GM12878 (cell line): ENCODE measurements at regions not wholly inside any gene's neighbourhood (a gene's known extent, or its start where the extent isn't known, plus 50 kb on each side); places are given as distances from the start of the nearest gene placed in this dataset.

ENCODE experiments used
- ATAC-seq: fragments of 200-7000 bp; cut with Tn5 transposase; 3 replicates; pipeline ENCODE4 v1.9.1; 2020; ENCODE audit warnings: mild to moderate bottlenecking, moderate library complexity
- BruUV-seq: library from RNA; stranded (reverse); fragments of 400-500 nt; replicated peaks from 2 replicates; lab custom pipeline; 2021; lab: Mats Ljungman, UMichigan
- CTCF ChIA-PET: fragments of 300-600 bp; sonication (Branson Sonifier 250); formaldehyde crosslinking; extraction: SDS; loops from one replicate; lab custom pipeline; 2021; ENCODE audit warnings: inconsistent platforms; lab: Yijun Ruan, JAX
- POLR2A ChIA-PET: fragments of 350-600 bp; formaldehyde crosslinking; extraction: SDS; loops from one replicate; lab custom pipeline; 2021; ENCODE audit warnings: inconsistent platforms; lab: Charles Lee
- RAD21 ChIA-PET: fragments of 300-600 bp; sonication (Branson Sonifier 250); formaldehyde crosslinking; loops from one replicate; lab custom pipeline; 2023; ENCODE audit warnings: antibody characterized with exemption; ENCODE audit not compliant: unreplicated experiment; lab: Charles Lee
- SMC1A ChIA-PET: fragments of 300-600 bp; sonication (Branson Sonifier 250); formaldehyde crosslinking; loops from one replicate; lab custom pipeline; 2023; ENCODE audit not compliant: unreplicated experiment, uncharacterized antibody; lab: Charles Lee
- DNase-seq: peaks from one replicate; pipeline ENCODE4 v3.0.0-alpha.2; 2011; ENCODE audit warnings: low read depth, low spot score
- FAIRE-seq: peaks from 3 replicates; lab custom pipeline; 2011; peaks lifted over from hg19 to GRCh38; lab: Jason Lieb, UNC
- H2AFZ ChIP-seq: 2 replicates; pipeline ENCODE4 v1.6.0; 2011; ENCODE audit warnings: low read depth, low read length, control low read depth; ENCODE audit not compliant: control insufficient read depth
- H3K27ac ChIP-seq: 2 replicates; pipeline ENCODE4 v1.5.1; 2011; ENCODE audit warnings: control low read depth; ENCODE audit not compliant: control insufficient read depth, insufficient read depth
- H3K27me3 ChIP-seq, 2 experiments: replicated peaks in 1 of 2; 2 replicates each; pipeline versions ENCODE4 v1.6.0 to v1.6.1; 2011; ENCODE audit warnings: low read length in 1 of 2; ENCODE audit not compliant: control insufficient read depth in 2 of 2, insufficient read depth in 2 of 2
- H3K36me3 ChIP-seq, 2 experiments: 2 replicates each; pipeline ENCODE4 v1.5.1; 2011; ENCODE audit warnings: low read length in 1 of 2; ENCODE audit not compliant: control insufficient read depth in 2 of 2, insufficient read depth in 2 of 2
- H3K4me1 ChIP-seq: 2 replicates; pipeline ENCODE4 v1.6.1; 2011; ENCODE audit warnings: mild to moderate bottlenecking, low read length, moderate library complexity, mixed read lengths; ENCODE audit not compliant: control insufficient read depth, insufficient read depth
- H3K4me2 ChIP-seq: 2 replicates; pipeline ENCODE4 v1.6.0; 2011; ENCODE audit warnings: control low read depth; ENCODE audit not compliant: control insufficient read depth, insufficient read depth
- H3K4me3 ChIP-seq: fragments of 200-600 bp; sonication (generic); 2 replicates; pipeline ENCODE4 v1.5.1; 2016
- H3K79me2 ChIP-seq: 2 replicates; pipeline ENCODE4 v1.6.0; 2011; ENCODE audit warnings: low read length; ENCODE audit not compliant: control insufficient read depth, insufficient read depth
- H3K9ac ChIP-seq: 2 replicates; pipeline ENCODE4 v1.8.0; 2011; ENCODE audit warnings: low read length, control low read depth, mixed read lengths; ENCODE audit not compliant: control insufficient read depth, insufficient read depth
- H3K9me3 ChIP-seq: replicated peaks from 3 replicates; pipeline ENCODE4 v1.5.1; 2011; ENCODE audit warnings: mild to moderate bottlenecking, low read length; ENCODE audit not compliant: control insufficient read depth, insufficient read depth
- H4K20me1 ChIP-seq: 2 replicates; pipeline ENCODE4 v1.6.0; 2011; ENCODE audit not compliant: control insufficient read depth, insufficient read depth
- CBX3 ChIP-seq: fragments of 200-600 bp; sonication (generic); IDR thresholded peaks from 2 replicates; pipeline ENCODE4 v1.6.1; 2016; ENCODE audit warnings: low read depth, borderline replicate concordance
- GATAD2B ChIP-seq: fragments of 450-650 bp; conservative IDR thresholded peaks from 2 replicates; pipeline ENCODE4 v1.6.1; 2017; ENCODE audit warnings: low read depth, mild to moderate bottlenecking, moderate library complexity
- PAX8 ChIP-seq: fragments of 450-650 bp; IDR thresholded peaks from 2 replicates; pipeline ENCODE4 v1.6.1; 2017; ENCODE audit warnings: mild to moderate bottlenecking, moderate library complexity
- RCOR1 ChIP-seq: conservative IDR thresholded peaks from 2 replicates; pipeline ENCODE4 v1.6.1; 2012; ENCODE audit warnings: low read depth, low read length, improper control_type of control experiment
- SMC3 ChIP-seq: IDR thresholded peaks from 2 replicates; pipeline ENCODE4 v1.6.1; 2011; ENCODE audit warnings: low read length, improper control_type of control experiment, borderline replicate concordance
- SPI1 ChIP-seq: IDR thresholded peaks from 2 replicates; pipeline ENCODE4 v1.6.1; 2011; ENCODE audit warnings: low read depth, mild to moderate bottlenecking, low read length, moderate library complexity, borderline replicate concordance; ENCODE audit not compliant: insufficient read depth
- WGBS: methylation state at CpG from one replicate; pipeline ENCODE4 v1.1.6; 2016; ENCODE audit warnings: low lambda C conversion rate; ENCODE audit not compliant: insufficient replicate concordance, insufficient coverage; ENCODE audit errors: missing lambda C conversion rate; 5-methylcytosine and 5-hydroxymethylcytosine counted together
- in situ Hi-C: fragments of 300-500 bp; cut with MboI; formaldehyde crosslinking; loops from 9 replicates; pipeline ENCODE4 v1.14.3; 2018; ENCODE audit warnings: mixed read lengths
- intact Hi-C: fragments of 100-400 bp; cut with micrococcal nuclease; formaldehyde crosslinking; loops from one replicate; pipeline ENCODE4 v1.14.2; 2022; ENCODE audit not compliant: unreplicated experiment
- TF ChIP-seq, protein P1 (sequence below): IDR thresholded peaks from 2 replicates; pipeline ENCODE4 v1.6.1; 2012; ENCODE audit warnings: mild to moderate bottlenecking, low read depth, low read length

DNA sequence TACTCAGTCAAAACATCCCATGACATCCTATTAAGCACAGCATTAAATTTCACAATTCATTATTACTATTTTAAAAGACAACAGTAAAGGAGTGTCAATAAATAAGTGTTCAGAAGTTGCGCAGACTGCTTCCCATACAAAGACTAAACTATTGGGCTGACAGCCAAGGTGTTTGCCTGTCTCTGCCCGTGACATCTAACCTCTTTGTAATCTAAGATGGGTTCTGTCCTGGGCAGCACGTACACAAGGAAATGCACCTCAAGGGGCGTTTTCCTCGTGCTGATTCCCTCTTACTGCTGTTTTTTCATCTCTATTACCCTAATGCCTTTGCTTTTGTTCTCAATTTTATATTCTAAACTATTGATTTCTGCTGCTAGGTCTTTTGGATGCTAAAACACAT lies 216.3 kb downstream of the NHLRC3 start:
- H3K4me3 ChIP-seq: no peak overlapping the region
- no peaks in the 10 kb centered on the region for H3K27me3 ChIP-seq
- H4K20me1 ChIP-seq: no peaks in the 10 kb centered on the region
- no TSS peak for BruUV-seq
- FAIRE-seq: no peak
- in situ Hi-C loops (no loop called here), intact Hi-C loops (no loop called here)
- H3K36me3 ChIP-seq: no peaks in the 10 kb centered on the region
- no peaks in the 10 kb centered on the region for H3K4me1 ChIP-seq
- no peak for ATAC-seq
- no peaks in the 10 kb centered on the region for H3K79me2 ChIP-seq
- DNase-seq: no peak
- ChIA-PET RAD21 (no interaction called here), CTCF (interaction anchor here (1.9 kb wide), 1 partner anchor 362 kb away, joined by 4 read pairs; no protein-coding TSS in a partner anchor), POLR2A (no interaction called here), SMC1A (no interaction called here)
- H3K9ac ChIP-seq: no peak overlapping the region
- 40% methylated on average over 5 of the region's 5 CpGs for WGBS
- H2AFZ ChIP-seq: no peak overlapping the region
- TF ChIP-seq SMC3 (no peak), GATAD2B (no peak), CBX3 (no peak), RCOR1 (no peak), SPI1 (no peak), PAX8 (no peak)
- TF ChIP-seq, protein P1, sequence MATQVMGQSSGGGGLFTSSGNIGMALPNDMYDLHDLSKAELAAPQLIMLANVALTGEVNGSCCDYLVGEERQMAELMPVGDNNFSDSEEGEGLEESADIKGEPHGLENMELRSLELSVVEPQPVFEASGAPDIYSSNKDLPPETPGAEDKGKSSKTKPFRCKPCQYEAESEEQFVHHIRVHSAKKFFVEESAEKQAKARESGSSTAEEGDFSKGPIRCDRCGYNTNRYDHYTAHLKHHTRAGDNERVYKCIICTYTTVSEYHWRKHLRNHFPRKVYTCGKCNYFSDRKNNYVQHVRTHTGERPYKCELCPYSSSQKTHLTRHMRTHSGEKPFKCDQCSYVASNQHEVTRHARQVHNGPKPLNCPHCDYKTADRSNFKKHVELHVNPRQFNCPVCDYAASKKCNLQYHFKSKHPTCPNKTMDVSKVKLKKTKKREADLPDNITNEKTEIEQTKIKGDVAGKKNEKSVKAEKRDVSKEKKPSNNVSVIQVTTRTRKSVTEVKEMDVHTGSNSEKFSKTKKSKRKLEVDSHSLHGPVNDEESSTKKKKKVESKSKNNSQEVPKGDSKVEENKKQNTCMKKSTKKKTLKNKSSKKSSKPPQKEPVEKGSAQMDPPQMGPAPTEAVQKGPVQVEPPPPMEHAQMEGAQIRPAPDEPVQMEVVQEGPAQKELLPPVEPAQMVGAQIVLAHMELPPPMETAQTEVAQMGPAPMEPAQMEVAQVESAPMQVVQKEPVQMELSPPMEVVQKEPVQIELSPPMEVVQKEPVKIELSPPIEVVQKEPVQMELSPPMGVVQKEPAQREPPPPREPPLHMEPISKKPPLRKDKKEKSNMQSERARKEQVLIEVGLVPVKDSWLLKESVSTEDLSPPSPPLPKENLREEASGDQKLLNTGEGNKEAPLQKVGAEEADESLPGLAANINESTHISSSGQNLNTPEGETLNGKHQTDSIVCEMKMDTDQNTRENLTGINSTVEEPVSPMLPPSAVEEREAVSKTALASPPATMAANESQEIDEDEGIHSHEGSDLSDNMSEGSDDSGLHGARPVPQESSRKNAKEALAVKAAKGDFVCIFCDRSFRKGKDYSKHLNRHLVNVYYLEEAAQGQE: no peak
- TF ChIP-seq, all 136 proteins: peak for 0
- Histone ChIP-seq H3K4me2 (no peak overlapping the region), H3K27ac (no peak overlapping the region), H3K9me3 (no peaks in the 10 kb centered on the region)
